ENCODE measurements at regions not wholly inside any gene's neighbourhood (a gene's known extent, or its start where the extent isn't known, plus 50 kb on each side); places are given as distances from the start of the nearest gene placed in this dataset.

- Histone ChIP-seq H3K27ac (ENCODE audit: low read depth in 1 of 2, low read length in 1 of 2) (peak overlapping the region in 1 of 2 donors; percentile 57), H3K4me1 (ENCODE audit: control insufficient read depth in 5 of 5, insufficient read depth in 5 of 5, low read length in 5 of 5) (peaks cover 0 to 22% (median 0%) of the 10 kb centered on the region in 5 donors), H3K4me3 (no peak overlapping the region), H3K36me3 (ENCODE audit: control insufficient read depth in 4 of 4, insufficient read depth in 4 of 4, low read length in 4 of 4) (no peaks in the 10 kb centered on the region), H3K27me3 (ENCODE audit: control insufficient read depth in 3 of 3, insufficient read depth in 3 of 3, low read length in 2 of 3) (no peaks in the 10 kb centered on the region), H3K9me3 (ENCODE audit: control insufficient read depth in 4 of 4, insufficient read depth in 3 of 4, low read length in 3 of 4) (no peaks in the 10 kb centered on the region), H3K9ac (ENCODE audit: insufficient read depth in 1 of 2, low read length in 2 of 2) (no peak overlapping the region)
- TF ChIP-seq, protein P1, sequence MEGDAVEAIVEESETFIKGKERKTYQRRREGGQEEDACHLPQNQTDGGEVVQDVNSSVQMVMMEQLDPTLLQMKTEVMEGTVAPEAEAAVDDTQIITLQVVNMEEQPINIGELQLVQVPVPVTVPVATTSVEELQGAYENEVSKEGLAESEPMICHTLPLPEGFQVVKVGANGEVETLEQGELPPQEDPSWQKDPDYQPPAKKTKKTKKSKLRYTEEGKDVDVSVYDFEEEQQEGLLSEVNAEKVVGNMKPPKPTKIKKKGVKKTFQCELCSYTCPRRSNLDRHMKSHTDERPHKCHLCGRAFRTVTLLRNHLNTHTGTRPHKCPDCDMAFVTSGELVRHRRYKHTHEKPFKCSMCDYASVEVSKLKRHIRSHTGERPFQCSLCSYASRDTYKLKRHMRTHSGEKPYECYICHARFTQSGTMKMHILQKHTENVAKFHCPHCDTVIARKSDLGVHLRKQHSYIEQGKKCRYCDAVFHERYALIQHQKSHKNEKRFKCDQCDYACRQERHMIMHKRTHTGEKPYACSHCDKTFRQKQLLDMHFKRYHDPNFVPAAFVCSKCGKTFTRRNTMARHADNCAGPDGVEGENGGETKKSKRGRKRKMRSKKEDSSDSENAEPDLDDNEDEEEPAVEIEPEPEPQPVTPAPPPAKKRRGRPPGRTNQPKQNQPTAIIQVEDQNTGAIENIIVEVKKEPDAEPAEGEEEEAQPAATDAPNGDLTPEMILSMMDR (IDR thresholded peaks at IDR 0.05; ENCODE audit: control extremely low read depth, extremely low read depth), result no peak
- no peak for ATAC-seq (ENCODE audit: insufficient read depth, low FRiP score)
- WGBS, 2 donors, result 52 to 57% methylated on average over 7 of the region's 7 CpGs
- DNase-seq, result peak in 2 of 3 donors; percentile 69 to 75
Measured at GRCh38 chr5:82413302-82414040, 135.3 kb upstream of the RPS23 start.

- H3K27me3 ChIP-seq (ENCODE audit: control insufficient read depth in 3 of 3, insufficient read depth in 3 of 3, low read length in 2 of 3), result no peaks in the 10 kb centered on the region
- ATAC-seq (ENCODE audit: insufficient read depth, low FRiP score) (peak; percentile 59), DNase-seq (peak; percentile 24 to 63 (median 44))
- peaks cover 0 to 10% (median 3%) of the 10 kb centered on the region in 5 donors for H3K4me1 ChIP-seq (ENCODE audit: control insufficient read depth in 5 of 5, insufficient read depth in 5 of 5, low read length in 5 of 5)
- TF ChIP-seq, protein P1 (IDR thresholded peaks at IDR 0.05; ENCODE audit: control extremely low read depth, extremely low read depth), result no peak
- no peak overlapping the region for H3K27ac ChIP-seq (ENCODE audit: low read depth in 1 of 2, low read length in 1 of 2)
- H3K36me3 ChIP-seq (ENCODE audit: control insufficient read depth in 4 of 4, insufficient read depth in 4 of 4, low read length in 4 of 4), result no peaks in the 10 kb centered on the region
- WGBS, 2 donors, result 70 to 94% methylated on average over 3 of the region's 3 CpGs
- H3K9me3 ChIP-seq (ENCODE audit: control insufficient read depth in 4 of 4, insufficient read depth in 3 of 4, low read length in 3 of 4), result peaks cover 0 to 9% (median 5%) of the 10 kb centered on the region in 4 donors
- no peak overlapping the region for H3K9ac ChIP-seq (ENCODE audit: insufficient read depth in 1 of 2, low read length in 2 of 2)
- no peak overlapping the region for H3K4me3 ChIP-seq
Measured at GRCh38 chr5:82408033-82408432, 129.9 kb upstream of the RPS23 start.

GRCh38 chr5:82406205-82406773 lies 128.1 kb upstream of the RPS23 start:
- Histone ChIP-seq H3K36me3 (ENCODE audit: control insufficient read depth in 4 of 4, insufficient read depth in 4 of 4, low read length in 4 of 4) (no peaks in the 10 kb centered on the region), H3K9ac (ENCODE audit: insufficient read depth in 1 of 2, low read length in 2 of 2) (no peak overlapping the region), H3K4me1 (ENCODE audit: control insufficient read depth in 5 of 5, insufficient read depth in 5 of 5, low read length in 5 of 5) (peaks cover 0 to 8% (median 3%) of the 10 kb centered on the region in 5 donors), H3K27me3 (ENCODE audit: control insufficient read depth in 3 of 3, insufficient read depth in 3 of 3, low read length in 2 of 3) (no peaks in the 10 kb centered on the region), H3K4me3 (no peak overlapping the region), H3K27ac (ENCODE audit: low read depth in 1 of 2, low read length in 1 of 2) (peak overlapping the region in 1 of 2 donors; percentile 74), H3K9me3 (ENCODE audit: control insufficient read depth in 4 of 4, insufficient read depth in 3 of 4, low read length in 3 of 4) (peaks cover 0 to 9% (median 5%) of the 10 kb centered on the region in 4 donors)
- peak; percentile 48 for ATAC-seq (ENCODE audit: insufficient read depth, low FRiP score)
- peak in 2 of 3 donors; percentile 43 to 62 for DNase-seq
- 43 to 67% methylated on average over 13 of the region's 13 CpGs for WGBS, 2 donors
- TF ChIP-seq, protein P1 (IDR thresholded peaks at IDR 0.05; ENCODE audit: control extremely low read depth, extremely low read depth), result no peak
